ENCODE measurements at regions not wholly inside any gene's neighbourhood (a gene's known extent, or its start where the extent isn't known, plus 50 kb on each side); places are given as distances from the start of the nearest gene placed in this dataset.

- WGBS = 24% methylated on average over 5 of the region's 5 CpGs
- H3K4me3 ChIP-seq (ENCODE audit: low read depth in 1 of 3, low read length in 3 of 3) = peak overlapping the region; percentile 7 to 62 (median 40)
- DNase-seq (ENCODE audit: low spot score) = no peak
Measured at GRCh38 chr5:68134669-68135313, 80.8 kb upstream of the PIK3R1 start.

GRCh38 chr5:68134033-68134668 is 81.4 kb upstream of the PIK3R1 start:
- H3K36me3 ChIP-seq (ENCODE audit: control insufficient read depth in 4 of 4, insufficient read depth in 3 of 4, low read depth in 1 of 4, low read length in 3 of 4) = no peaks in the 10 kb centered on the region
- peak overlapping the region; percentile 74 to 80 for H3K27ac ChIP-seq (ENCODE audit: low read depth in 1 of 2, low read length in 2 of 2)
- no peaks in the 10 kb centered on the region for H3K27me3 ChIP-seq (ENCODE audit: control insufficient read depth in 4 of 4, insufficient read depth in 4 of 4, low read length in 3 of 4)
- WGBS = 28% methylated on average over 10 of the region's 10 CpGs
- no peaks in the 10 kb centered on the region for H3K9me3 ChIP-seq (ENCODE audit: control insufficient read depth in 4 of 4, low read length in 3 of 4)
- peak overlapping the region in 2 of 3 donors; percentile 10 to 62 for H3K4me3 ChIP-seq (ENCODE audit: low read depth in 1 of 3, low read length in 3 of 3)
- H3K4me1 ChIP-seq (ENCODE audit: control insufficient read depth in 4 of 4, insufficient read depth in 4 of 4, low read length in 3 of 4) = peaks cover 8 to 65% (median 53%) of the 10 kb centered on the region in 4 donors
- peak overlapping the region in 1 of 2 donors; percentile 82 for H3K9ac ChIP-seq (ENCODE audit: low read depth in 1 of 2, low read length in 2 of 2)
- no peak for DNase-seq (ENCODE audit: low spot score)
- peak in 1 of 2 donors; percentile 16 for TF ChIP-seq RXRA (IDR thresholded peaks at IDR 0.05)
- no peak for TF ChIP-seq HNF4A (conservative IDR thresholded peaks at IDR 0.05)
- no peak for TF ChIP-seq EGR1 (IDR thresholded peaks at IDR 0.05; ENCODE audit: low read depth in 2 of 2)
- no peak for TF ChIP-seq ZBTB33 (IDR thresholded peaks at IDR 0.05)
- no peak for TF ChIP-seq SP1 (IDR thresholded peaks at IDR 0.05)
- TF ChIP-seq RAD21 (IDR thresholded peaks at IDR 0.05) = peak; percentile 3 to 57
- no peak for TF ChIP-seq REST (IDR thresholded peaks at IDR 0.05)

More at GRCh38 chr5:68134669-68135313, 80.8 kb upstream of the PIK3R1 start:
- peak overlapping the region in 1 of 2 donors; percentile 62 for H3K9ac ChIP-seq (ENCODE audit: low read depth in 1 of 2, low read length in 2 of 2)
- no peaks in the 10 kb centered on the region for H3K27me3 ChIP-seq (ENCODE audit: control insufficient read depth in 4 of 4, insufficient read depth in 4 of 4, low read length in 3 of 4)
- H3K27ac ChIP-seq (ENCODE audit: low read depth in 1 of 2, low read length in 2 of 2) = peak overlapping the region; percentile 74 to 80
- H3K9me3 ChIP-seq (ENCODE audit: control insufficient read depth in 4 of 4, low read length in 3 of 4) = no peaks in the 10 kb centered on the region
- peaks cover 8 to 65% (median 53%) of the 10 kb centered on the region in 4 donors for H3K4me1 ChIP-seq (ENCODE audit: control insufficient read depth in 4 of 4, insufficient read depth in 4 of 4, low read length in 3 of 4)
- TF ChIP-seq TAF1 (conservative IDR thresholded peaks at IDR 0.05) (no peak), MAX (IDR thresholded peaks at IDR 0.05) (peak; percentile 53), ZBTB33 (IDR thresholded peaks at IDR 0.05) (no peak), FOXA2 (IDR thresholded peaks at IDR 0.05) (peak; percentile 50), FOXA1 (IDR thresholded peaks at IDR 0.05) (peak; percentile 15), CTCF (IDR thresholded peaks at IDR 0.05; ENCODE audit: low read depth, low read length, missing input control) (no peak), HNF4A (conservative IDR thresholded peaks at IDR 0.05) (peak; percentile 75 to 81), NR2F2 (IDR thresholded peaks at IDR 0.05) (no peak), HNF4G (IDR thresholded peaks at IDR 0.05) (no peak), YY1 (IDR thresholded peaks at IDR 0.05) (peak; percentile 54), RXRA (IDR thresholded peaks at IDR 0.05) (peak; percentile 58 to 61), SP1 (IDR thresholded peaks at IDR 0.05) (peak; percentile 92), GABPA (IDR thresholded peaks at IDR 0.05 in 1 of 2, conservative IDR thresholded peaks at IDR 0.05 in 1 of 2) (no peak), EGR1 (IDR thresholded peaks at IDR 0.05; ENCODE audit: low read depth in 2 of 2) (no peak), ATF3 (IDR thresholded peaks at IDR 0.05) (no peak)
- H3K36me3 ChIP-seq (ENCODE audit: control insufficient read depth in 4 of 4, insufficient read depth in 3 of 4, low read depth in 1 of 4, low read length in 3 of 4) = no peaks in the 10 kb centered on the region

All from liver (tissue), 8 donors.